CD14-positive monocyte (primary cell): ENCODE measurements at regions not wholly inside any gene's neighbourhood (a gene's known extent, or its start where the extent isn't known, plus 50 kb on each side); places are given as distances from the start of the nearest gene placed in this dataset.

ENCODE experiments used
- DNase-seq, 3 donors: peaks; one replicate each; pipeline ENCODE4 v3.0.0-alpha.2; 2011 to 2022
- H2AFZ ChIP-seq: 2 replicates; pipeline ENCODE4 v1.6.0; 2012; ENCODE audit warnings: mild to moderate bottlenecking, low read depth, low read length, inconsistent platforms; ENCODE audit not compliant: insufficient read depth, poor library complexity, severe bottlenecking
- H3K27ac ChIP-seq, 2 donors: 1 replicate in 1 of 2; 2 replicates in 1 of 2; pipeline ENCODE4 v1.5.1; 2012 to 2013; ENCODE audit warnings: low read length in 2 of 2, control low read depth in 1 of 2, inconsistent platforms in 1 of 2, low read depth in 1 of 2, mild to moderate bottlenecking in 1 of 2
- H3K27me3 ChIP-seq, 2 donors: one replicate each; pipeline versions ENCODE4 v1.6.0 to v1.6.1; 2011 to 2013; ENCODE audit warnings: low read length in 2 of 2; ENCODE audit not compliant: control insufficient read depth in 2 of 2, insufficient read depth in 2 of 2
- H3K36me3 ChIP-seq, 2 donors: replicated peaks in 1 of 2; 1 replicate in 1 of 2; 2 replicates in 1 of 2; pipeline versions ENCODE4 v1.5.1 to v1.6.1; 2012 to 2013; ENCODE audit warnings: low read length in 2 of 2, control low read depth in 1 of 2, inconsistent platforms in 1 of 2, mild to moderate bottlenecking in 1 of 2; ENCODE audit not compliant: insufficient read depth in 2 of 2, control insufficient read depth in 1 of 2
- H3K4me1 ChIP-seq, 2 donors: 1 replicate in 1 of 2; 2 replicates in 1 of 2; pipeline versions ENCODE4 v1.5.1 to v1.6.1; 2012 to 2013; ENCODE audit warnings: low read length in 2 of 2, control low read depth in 1 of 2, inconsistent platforms in 1 of 2, mild to moderate bottlenecking in 1 of 2, moderate library complexity in 1 of 2; ENCODE audit not compliant: insufficient read depth in 2 of 2, control insufficient read depth in 1 of 2
- H3K4me2 ChIP-seq: replicated peaks from 2 replicates; pipeline ENCODE3; 2012; ENCODE audit warnings: low read length, moderate library complexity, mild to moderate bottlenecking; ENCODE audit not compliant: poor library complexity, severe bottlenecking; ENCODE audit errors: extremely low read depth
- H3K4me3 ChIP-seq, 3 experiments: fragments of 200-600 bp in 1 of 3; sonication (generic) in 1 of 3; replicated peaks in 1 of 3; 1 replicate in 2 of 3; 2 replicates in 1 of 3; pipeline ENCODE4 v1.5.1; 2011 to 2013; ENCODE audit warnings: low read length in 3 of 3, mild to moderate bottlenecking in 3 of 3, control low read depth in 2 of 3, low read depth in 2 of 3, inconsistent platforms in 1 of 3, moderate library complexity in 1 of 3
- H3K79me2 ChIP-seq: 2 replicates; pipeline ENCODE4 v1.6.0; 2012; ENCODE audit warnings: mild to moderate bottlenecking, control low read depth, inconsistent platforms, low read length, moderate library complexity; ENCODE audit not compliant: insufficient read depth
- H3K9ac ChIP-seq: 2 replicates; pipeline ENCODE4 v1.6.0; 2017; ENCODE audit warnings: low read length, mild to moderate bottlenecking; ENCODE audit not compliant: insufficient read depth, poor library complexity, severe bottlenecking
- H3K9me3 ChIP-seq, 2 donors: replicated peaks in 1 of 2; 1 replicate in 1 of 2; 2 replicates in 1 of 2; pipeline versions ENCODE4 v1.5.1 to v1.6.1; 2012 to 2013; ENCODE audit warnings: low read length in 2 of 2, control low read depth in 1 of 2; ENCODE audit not compliant: control insufficient read depth in 1 of 2, insufficient read depth in 1 of 2
- H4K20me1 ChIP-seq: 2 replicates; pipeline ENCODE4 v1.6.0; 2012; ENCODE audit warnings: mild to moderate bottlenecking, low read length, control low read depth, moderate library complexity; ENCODE audit not compliant: insufficient read depth
- H3K27ac Mint-ChIP-seq, 7 donors: one replicate each; pipeline ENCODE4 v1.8.0; 2020; ENCODE audit warnings: mild to moderate bottlenecking in 7 of 7, mixed read lengths in 7 of 7, moderate library complexity in 6 of 7, inconsistent platforms in 2 of 7
- H3K27me3 Mint-ChIP-seq, 3 donors: one replicate each; pipeline ENCODE4 v1.8.0; 2021 to 2022; ENCODE audit warnings: low read depth in 3 of 3, mild to moderate bottlenecking in 3 of 3, mixed read lengths in 3 of 3, moderate library complexity in 3 of 3, inconsistent platforms in 1 of 3
- H3K36me3 Mint-ChIP-seq, 2 donors: one replicate each; pipeline ENCODE4 v1.8.0; 2020; ENCODE audit warnings: mixed read lengths in 2 of 2, inconsistent platforms in 1 of 2, mild to moderate bottlenecking in 1 of 2
- H3K4me1 Mint-ChIP-seq: one replicate; pipeline ENCODE4 v1.8.0; 2020; ENCODE audit warnings: mild to moderate bottlenecking, mixed read lengths
- H3K4me3 Mint-ChIP-seq, 2 donors: one replicate each; pipeline ENCODE4 v1.8.0; 2020; ENCODE audit warnings: mild to moderate bottlenecking in 2 of 2, mixed read lengths in 2 of 2, moderate library complexity in 1 of 2
- H3K9me3 Mint-ChIP-seq, 7 donors: one replicate each; pipeline ENCODE4 v1.8.0; 2020 to 2022; ENCODE audit warnings: mixed read lengths in 7 of 7, mild to moderate bottlenecking in 6 of 7, moderate library complexity in 6 of 7, inconsistent platforms in 2 of 7
- WGBS: methylation state at CpG from one replicate; pipeline ENCODE4 v1.1.5; 2013; ENCODE audit warnings: missing lambda C conversion rate; ENCODE audit not compliant: insufficient coverage; 5-methylcytosine and 5-hydroxymethylcytosine counted together
- intact Hi-C, 2 donors: fragments of 100-400 bp; cut with micrococcal nuclease; formaldehyde crosslinking; loops; one replicate each; pipeline versions ENCODE4 v1.15.0 to v1.15.1; 2023
- TF ChIP-seq, protein P1 (sequence below): fragments of 200-600 bp; IDR thresholded peaks from one replicate; pipeline ENCODE4 v1.8.0; 2022; ENCODE audit warnings: antibody characterized with exemption, mild to moderate bottlenecking

DNA sequence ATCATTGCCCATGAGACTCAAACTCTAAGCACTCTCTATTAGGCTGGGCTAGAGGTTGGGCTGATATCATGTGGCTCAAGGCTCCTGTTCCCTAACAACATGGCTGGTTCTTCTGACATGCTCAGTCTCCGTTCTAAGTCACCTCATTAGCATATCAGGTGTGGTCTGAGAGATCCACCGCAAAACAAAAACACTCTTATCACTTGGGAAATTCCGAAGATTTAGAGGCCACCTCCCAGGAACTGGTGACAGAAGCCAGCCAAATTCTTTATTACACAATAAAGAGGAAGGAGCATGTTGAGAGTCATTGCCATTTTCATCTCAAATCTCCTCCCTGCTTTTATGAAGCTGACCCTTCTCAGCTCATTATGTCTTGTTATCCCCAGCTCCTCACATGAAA is 107.6 kb downstream of the MSX2 start:
- 63% methylated on average over 1 of the region's 3 CpGs for WGBS
- Mint-ChIP-seq H3K27ac (no peak overlapping the region), H3K4me3 (no peak overlapping the region), H3K9me3 (peaks cover 0 to 3% (median 0%) of the 10 kb centered on the region in 7 donors), H3K27me3 (peaks cover 0 to 4% (median 2%) of the 10 kb centered on the region in 3 donors), H3K4me1 (no peaks in the 10 kb centered on the region), H3K36me3 (no peaks in the 10 kb centered on the region)
- Histone ChIP-seq H2AFZ (no peak overlapping the region), H3K9me3 (no peaks in the 10 kb centered on the region), H3K4me1 (no peaks in the 10 kb centered on the region), H4K20me1 (no peaks in the 10 kb centered on the region), H3K79me2 (no peaks in the 10 kb centered on the region), H3K27ac (no peak overlapping the region), H3K36me3 (no peaks in the 10 kb centered on the region), H3K4me3 (no peak overlapping the region), H3K4me2 (no peak overlapping the region), H3K9ac (no peak overlapping the region), H3K27me3 (no peaks in the 10 kb centered on the region)
- TF ChIP-seq, protein P1, sequence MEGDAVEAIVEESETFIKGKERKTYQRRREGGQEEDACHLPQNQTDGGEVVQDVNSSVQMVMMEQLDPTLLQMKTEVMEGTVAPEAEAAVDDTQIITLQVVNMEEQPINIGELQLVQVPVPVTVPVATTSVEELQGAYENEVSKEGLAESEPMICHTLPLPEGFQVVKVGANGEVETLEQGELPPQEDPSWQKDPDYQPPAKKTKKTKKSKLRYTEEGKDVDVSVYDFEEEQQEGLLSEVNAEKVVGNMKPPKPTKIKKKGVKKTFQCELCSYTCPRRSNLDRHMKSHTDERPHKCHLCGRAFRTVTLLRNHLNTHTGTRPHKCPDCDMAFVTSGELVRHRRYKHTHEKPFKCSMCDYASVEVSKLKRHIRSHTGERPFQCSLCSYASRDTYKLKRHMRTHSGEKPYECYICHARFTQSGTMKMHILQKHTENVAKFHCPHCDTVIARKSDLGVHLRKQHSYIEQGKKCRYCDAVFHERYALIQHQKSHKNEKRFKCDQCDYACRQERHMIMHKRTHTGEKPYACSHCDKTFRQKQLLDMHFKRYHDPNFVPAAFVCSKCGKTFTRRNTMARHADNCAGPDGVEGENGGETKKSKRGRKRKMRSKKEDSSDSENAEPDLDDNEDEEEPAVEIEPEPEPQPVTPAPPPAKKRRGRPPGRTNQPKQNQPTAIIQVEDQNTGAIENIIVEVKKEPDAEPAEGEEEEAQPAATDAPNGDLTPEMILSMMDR: no peak
- intact Hi-C loops: no loop called here
- DNase-seq: no peak

DNA sequence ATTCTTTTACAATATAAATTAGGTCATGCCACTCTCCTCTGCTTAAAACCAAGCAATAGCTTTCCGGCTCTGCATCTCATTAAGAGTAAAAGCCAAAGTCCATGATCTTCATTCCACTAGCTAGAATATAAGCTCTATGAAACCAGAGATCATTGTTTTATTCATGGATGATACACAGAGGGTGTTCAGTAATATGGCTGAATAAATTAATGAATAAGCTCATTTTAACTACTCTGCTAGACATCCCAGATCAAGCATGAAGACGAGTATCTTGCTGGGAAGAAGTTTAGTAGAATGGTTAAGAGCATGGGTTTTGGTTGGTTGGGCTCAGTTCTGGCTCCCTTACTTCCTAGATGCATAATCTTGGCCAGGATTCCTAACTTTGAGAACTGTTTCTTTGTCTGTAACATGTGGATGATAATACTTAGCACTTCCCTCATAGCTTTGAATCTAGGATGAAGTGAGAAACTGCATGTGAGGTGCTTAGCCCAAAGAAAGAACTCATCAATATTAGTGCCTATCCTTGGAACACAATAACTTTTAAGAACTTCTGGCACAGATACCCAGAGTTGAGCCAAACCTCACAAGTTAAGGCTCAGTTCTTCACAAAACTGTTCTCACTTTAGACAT is 106.8 kb downstream of the MSX2 start:
- intact Hi-C loops: no loop called here
- no peaks in the 10 kb centered on the region for H3K79me2 ChIP-seq
- Mint-ChIP-seq H3K9me3 (peaks cover 0 to 3% (median 0%) of the 10 kb centered on the region in 7 donors), H3K27ac (no peak overlapping the region), H3K4me3 (no peak overlapping the region), H3K4me1 (no peaks in the 10 kb centered on the region), H3K36me3 (no peaks in the 10 kb centered on the region), H3K27me3 (peaks cover 0 to 4% (median 3%) of the 10 kb centered on the region in 3 donors)
- H3K36me3 ChIP-seq: no peaks in the 10 kb centered on the region
- H3K27ac ChIP-seq: no peak overlapping the region
- no peaks in the 10 kb centered on the region for H4K20me1 ChIP-seq
- no peaks in the 10 kb centered on the region for H3K27me3 ChIP-seq
- no peak overlapping the region for H3K4me2 ChIP-seq
- H3K4me3 ChIP-seq: no peak overlapping the region
- no peak for DNase-seq
- no CpG with 5 or more reads among the region's 2 CpGs for WGBS
- no peak overlapping the region for H3K9ac ChIP-seq
- H3K4me1 ChIP-seq: no peaks in the 10 kb centered on the region
- no peaks in the 10 kb centered on the region for H3K9me3 ChIP-seq
- H2AFZ ChIP-seq: no peak overlapping the region
- TF ChIP-seq, protein P1: no peak
